Muscle layer of duodenum (tissue), 2 donors: ENCODE measurements at regions not wholly inside any gene's neighbourhood (a gene's known extent, or its start where the extent isn't known, plus 50 kb on each side); places are given as distances from the start of the nearest gene placed in this dataset.

Experiments used
- H3K27ac ChIP-seq: one replicate; pipeline ENCODE4 v1.7.0; 2013; ENCODE audit warnings: mild to moderate bottlenecking, low read length
- H3K27me3 ChIP-seq: one replicate; pipeline ENCODE4 v1.7.0; 2013; ENCODE audit warnings: low read depth, mild to moderate bottlenecking, control low read depth, low read length
- H3K36me3 ChIP-seq, 2 donors: one replicate each; pipeline ENCODE4 v1.7.0; 2013; ENCODE audit warnings: low read length in 2 of 2, control low read depth in 1 of 2, mild to moderate bottlenecking in 1 of 2; ENCODE audit not compliant: insufficient read depth in 2 of 2, control insufficient read depth in 1 of 2
- H3K4me1 ChIP-seq, 2 donors: one replicate each; pipeline ENCODE4 v1.7.0; 2013; ENCODE audit warnings: low read length in 2 of 2, mild to moderate bottlenecking in 2 of 2, control low read depth in 1 of 2, moderate library complexity in 1 of 2; ENCODE audit not compliant: insufficient read depth in 2 of 2, control insufficient read depth in 1 of 2
- H3K4me3 ChIP-seq, 2 donors: one replicate each; pipeline ENCODE4 v1.7.0; 2013; ENCODE audit warnings: low read length in 2 of 2, low read depth in 1 of 2, mild to moderate bottlenecking in 1 of 2
- H3K9me3 ChIP-seq, 2 donors: one replicate each; pipeline ENCODE4 v1.7.0; 2013; ENCODE audit warnings: low read length in 2 of 2, control low read depth in 1 of 2, mild to moderate bottlenecking in 1 of 2; ENCODE audit not compliant: control insufficient read depth in 1 of 2
- donor health status: healthy.

DNA sequence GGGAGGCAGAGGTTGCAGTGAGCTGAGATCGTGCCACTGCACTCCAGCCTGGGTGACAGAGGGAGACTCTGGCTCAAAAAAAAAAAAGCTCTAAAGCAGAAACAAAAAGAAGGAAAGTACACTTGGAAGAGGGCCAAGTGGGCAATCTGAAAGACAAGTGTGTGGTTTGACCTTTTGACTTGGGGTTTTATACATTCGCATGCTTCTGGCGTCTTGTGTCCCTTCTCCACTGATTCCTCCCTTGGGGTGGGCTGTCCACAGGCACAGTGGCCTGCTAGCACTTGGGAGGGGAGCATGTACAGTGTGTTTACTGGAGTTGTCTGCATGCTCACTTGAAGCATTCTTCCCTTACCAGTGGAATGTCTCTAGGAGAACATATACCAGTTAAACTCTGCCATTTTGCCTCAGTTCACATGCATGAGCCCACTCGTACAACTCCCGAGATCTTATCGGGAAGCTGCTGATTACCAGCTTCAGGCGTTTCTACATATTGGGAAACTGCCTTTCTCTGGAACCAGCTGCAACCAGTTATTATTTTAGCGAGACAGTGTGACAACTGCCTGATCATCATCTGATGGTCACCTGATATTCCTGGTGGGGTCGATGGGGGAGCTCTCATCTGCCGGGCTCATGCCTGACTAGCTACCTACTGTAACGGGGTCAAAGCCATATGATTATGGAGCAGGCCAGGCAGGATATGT, 113.5 kb upstream of the ZNF678 start:
- Histone ChIP-seq H3K9me3 (peaks cover 0 to 3% of the 10 kb centered on the region in 2 donors), H3K27me3 (no peaks in the 10 kb centered on the region), H3K4me1 (no peaks in the 10 kb centered on the region), H3K36me3 (no peaks in the 10 kb centered on the region), H3K27ac (no peak overlapping the region), H3K4me3 (no peak overlapping the region)

- Histone ChIP-seq H3K9me3 (peaks cover 0 to 3% of the 10 kb centered on the region in 2 donors), H3K4me3 (no peak overlapping the region), H3K36me3 (no peaks in the 10 kb centered on the region), H3K27me3 (no peaks in the 10 kb centered on the region), H3K4me1 (no peaks in the 10 kb centered on the region), H3K27ac (no peak overlapping the region)
These were observed 114.3 kb upstream of the ZNF678 start for GRCh38 chr1:227449051-227449450.

DNA sequence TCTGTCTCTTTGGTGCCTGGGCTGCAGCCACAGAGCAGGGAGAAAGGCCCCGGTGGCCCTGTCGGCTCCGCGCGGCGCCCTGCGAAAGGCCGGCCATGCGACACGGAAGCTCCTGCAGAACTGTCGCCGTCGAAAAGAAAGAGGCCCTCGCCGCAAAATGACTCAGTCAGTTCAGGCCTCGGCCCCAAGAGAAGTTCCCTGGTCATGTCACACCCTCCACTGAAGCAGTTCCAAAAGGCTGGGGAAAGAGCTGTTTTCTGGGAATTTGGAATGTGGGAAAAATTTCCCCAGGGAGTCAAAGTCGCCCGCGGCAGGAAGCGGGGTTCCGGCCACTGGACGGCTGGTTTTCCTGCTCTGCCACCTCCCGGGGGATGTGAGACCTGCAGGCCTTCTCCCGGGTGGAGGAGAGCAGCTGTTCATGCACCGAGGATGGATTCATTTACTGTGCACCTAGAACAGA, 115.8 kb upstream of the ZNF678 start:
- Histone ChIP-seq H3K4me1 (no peaks in the 10 kb centered on the region), H3K4me3 (peak overlapping the region; percentile 13 to 19), H3K27me3 (no peaks in the 10 kb centered on the region), H3K27ac (no peak overlapping the region), H3K9me3 (peaks cover 0 to 3% of the 10 kb centered on the region in 2 donors), H3K36me3 (no peaks in the 10 kb centered on the region)

- Histone ChIP-seq H3K27me3 (no peaks in the 10 kb centered on the region), H3K4me1 (no peaks in the 10 kb centered on the region), H3K36me3 (no peaks in the 10 kb centered on the region), H3K4me3 (no peak overlapping the region), H3K9me3 (no peaks in the 10 kb centered on the region), H3K27ac (no peak overlapping the region)
These were observed 117.6 kb upstream of the ZNF678 start for GRCh38 chr1:227445746-227446145.

- Histone ChIP-seq H3K36me3 (no peaks in the 10 kb centered on the region), H3K4me3 (no peak overlapping the region), H3K27me3 (no peaks in the 10 kb centered on the region), H3K4me1 (no peaks in the 10 kb centered on the region), H3K27ac (no peak overlapping the region), H3K9me3 (no peaks in the 10 kb centered on the region)
These were observed 118.2 kb upstream of the ZNF678 start for GRCh38 chr1:227445092-227445674.

GRCh38 chr1:227440182-227440581, 121.9 kb upstream of the CDC42BPA start:
- Histone ChIP-seq H3K36me3 (no peaks in the 10 kb centered on the region), H3K27me3 (no peaks in the 10 kb centered on the region), H3K27ac (no peak overlapping the region), H3K4me3 (no peak overlapping the region), H3K4me1 (peaks cover 0 to 5% of the 10 kb centered on the region in 2 donors), H3K9me3 (no peaks in the 10 kb centered on the region)

- Histone ChIP-seq H3K27me3 (no peaks in the 10 kb centered on the region), H3K27ac (no peak overlapping the region), H3K4me1 (peaks cover 0 to 5% of the 10 kb centered on the region in 2 donors), H3K4me3 (peak overlapping the region; percentile 57 to 83), H3K9me3 (no peaks in the 10 kb centered on the region), H3K36me3 (no peaks in the 10 kb centered on the region)
These were observed 119.3 kb upstream of the CDC42BPA start for GRCh38 chr1:227437495-227438008.

GRCh38 chr1:227434808-227435444, 116.6 kb upstream of the CDC42BPA start:
- no peaks in the 10 kb centered on the region for H3K27me3 ChIP-seq
- no peak overlapping the region for H3K27ac ChIP-seq
- H3K9me3 ChIP-seq: no peaks in the 10 kb centered on the region
- H3K36me3 ChIP-seq: no peaks in the 10 kb centered on the region
- peaks cover 6 to 9% of the 10 kb centered on the region in 2 donors for H3K4me1 ChIP-seq
- H3K4me3 ChIP-seq: no peak overlapping the region

DNA sequence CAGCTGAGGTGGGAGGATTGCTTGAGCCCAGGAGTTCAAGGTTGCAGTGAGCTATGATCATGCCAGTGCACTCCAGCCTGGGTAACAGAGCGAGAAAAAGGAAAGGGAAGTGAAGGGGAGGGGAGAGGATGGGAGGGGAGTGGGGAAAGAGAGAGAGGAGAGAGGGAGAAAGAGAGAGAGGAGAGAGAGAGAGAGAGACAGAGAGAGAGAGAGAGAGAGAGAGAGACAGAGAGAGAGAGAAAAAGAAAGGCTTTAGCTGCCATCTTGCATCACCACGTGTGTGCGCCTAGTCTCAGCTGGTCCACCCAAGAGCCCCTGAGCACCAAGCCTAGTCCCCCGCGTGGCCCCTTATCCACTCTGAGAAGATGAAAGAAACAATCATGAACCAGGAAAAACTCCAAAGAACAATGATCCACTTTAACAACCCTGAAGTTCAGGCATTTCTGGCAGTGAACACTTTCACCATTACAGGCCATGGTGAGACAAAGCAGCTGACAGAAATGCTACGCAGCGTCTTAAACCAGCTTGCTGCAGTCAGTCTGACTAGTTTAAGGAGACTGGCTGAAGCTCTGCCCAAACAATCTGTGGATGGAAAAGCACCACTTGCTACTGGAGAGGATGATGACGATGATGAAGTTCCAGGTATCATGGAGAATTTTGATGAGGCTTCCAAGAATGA, 115.5 kb upstream of the CDC42BPA start:
- Histone ChIP-seq H3K36me3 (no peaks in the 10 kb centered on the region), H3K4me1 (peaks cover 6 to 14% of the 10 kb centered on the region in 2 donors), H3K27ac (no peak overlapping the region), H3K9me3 (no peaks in the 10 kb centered on the region), H3K4me3 (no peak overlapping the region), H3K27me3 (no peaks in the 10 kb centered on the region)

GRCh38 chr1:227432981-227433380, 114.7 kb upstream of the CDC42BPA start:
- H3K9me3 ChIP-seq: no peaks in the 10 kb centered on the region
- H3K36me3 ChIP-seq: no peaks in the 10 kb centered on the region
- H3K27ac ChIP-seq: no peak overlapping the region
- H3K4me3 ChIP-seq: no peak overlapping the region
- H3K4me1 ChIP-seq: peaks cover 6 to 15% of the 10 kb centered on the region in 2 donors
- no peaks in the 10 kb centered on the region for H3K27me3 ChIP-seq

DNA sequence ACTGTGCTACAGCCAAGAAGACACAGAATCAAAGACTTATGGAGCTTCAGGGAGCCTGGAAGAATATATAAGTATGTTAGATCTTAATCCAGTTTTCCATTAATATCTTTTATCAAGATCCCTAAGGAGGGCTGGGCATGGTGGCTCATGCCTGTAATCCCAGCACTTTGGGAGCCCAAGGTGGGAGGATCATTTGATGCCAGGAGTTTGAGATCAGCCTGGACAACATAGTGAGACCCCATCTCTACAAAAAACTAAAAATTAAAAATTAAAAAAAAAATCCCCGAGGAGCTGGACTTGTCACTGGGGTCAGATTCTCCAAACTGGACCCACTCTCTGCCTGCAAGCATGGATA, 113.9 kb upstream of the CDC42BPA start:
- Histone ChIP-seq H3K36me3 (no peaks in the 10 kb centered on the region), H3K4me1 (peaks cover 6 to 10% of the 10 kb centered on the region in 2 donors), H3K27ac (no peak overlapping the region), H3K4me3 (no peak overlapping the region), H3K27me3 (no peaks in the 10 kb centered on the region), H3K9me3 (no peaks in the 10 kb centered on the region)
